Hematopoietic multipotent progenitor cell treated with erythropoietin and hydrocortisone succinate and interleukin-3 and kit ligand, for 17 days (in vitro differentiated cells): ENCODE measurements at regions not wholly inside any gene's neighbourhood (a gene's known extent, or its start where the extent isn't known, plus 50 kb on each side); places are given as distances from the start of the nearest gene placed in this dataset.
A peak's percentile ranks its signal among the peaks of the same experiment; 100 is the strongest.
"Not testable (repeated sequence)": the region's sequence is repeated elsewhere in the genome, so short reads cannot be mapped to it uniquely, and the experiment has no call there.

Experiments
- DNase-seq: peaks from one replicate; pipeline ENCODE4 v3.0.0-alpha.2; 2015; ENCODE audit warnings: low spot score

DNA sequence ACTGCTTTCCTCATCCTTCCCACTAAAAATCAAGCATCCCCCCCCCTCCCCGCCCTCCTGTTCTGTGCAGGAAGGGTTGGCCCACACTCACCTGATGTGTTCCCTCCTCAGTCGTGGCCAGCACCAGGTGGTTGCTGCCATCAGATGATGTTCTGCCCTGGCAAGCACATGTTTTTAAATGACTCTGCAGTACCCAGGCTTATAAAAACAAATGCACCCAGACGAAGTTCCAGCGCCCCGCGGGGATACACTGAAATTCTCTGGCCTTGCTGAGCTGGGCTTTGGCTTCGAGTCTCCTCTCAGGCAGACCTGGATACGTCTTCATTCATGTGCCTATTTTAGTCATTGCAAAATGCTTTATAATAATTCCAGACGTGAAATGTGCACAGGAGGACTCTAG, 316.3 kb downstream of the DLEU7 start:
- peak; percentile 23 for DNase-seq

DNA sequence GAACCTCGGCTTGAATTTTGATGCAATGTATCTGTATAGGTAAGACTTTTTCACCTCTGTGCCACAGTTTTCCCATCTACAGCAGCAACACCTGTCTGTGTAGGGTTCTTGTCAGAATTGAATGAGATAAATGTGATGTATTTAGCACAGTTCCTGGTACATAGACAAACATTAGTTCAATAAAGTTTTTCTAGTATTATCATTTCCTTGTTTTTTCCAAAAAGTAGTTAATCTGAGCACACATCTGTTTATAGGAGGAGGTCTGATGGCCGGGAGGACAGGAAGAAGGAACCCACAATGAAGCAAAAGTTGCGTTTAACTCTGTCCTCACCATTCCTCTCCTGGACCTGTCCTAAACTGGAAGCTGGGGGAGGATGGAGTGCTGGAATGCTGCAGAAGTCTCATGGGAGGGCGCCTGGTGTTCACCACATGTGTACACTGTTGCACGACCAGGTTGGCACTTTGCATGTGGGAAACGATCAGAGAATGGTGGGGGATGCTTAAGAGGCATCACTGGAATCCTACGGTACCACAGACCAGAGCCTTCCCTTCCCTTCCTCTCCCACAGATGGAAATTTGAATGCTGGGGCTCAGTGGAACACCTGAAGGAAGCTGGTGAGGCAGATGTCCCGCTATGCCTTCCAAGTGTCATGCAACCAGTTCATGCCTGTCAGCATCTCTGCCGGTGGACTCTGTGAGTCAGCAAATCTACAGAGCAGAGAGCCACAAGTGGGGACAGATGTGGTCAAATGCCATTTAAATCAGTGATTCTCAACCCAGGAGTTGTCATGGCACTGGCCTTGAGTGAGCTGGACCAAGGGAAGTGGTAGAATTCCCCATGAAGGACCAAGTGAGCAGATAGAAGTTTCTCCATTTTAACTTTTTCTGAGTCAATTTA, 315.6 kb downstream of the DLEU7 start:
- DNase-seq: peak; percentile 45

DNA sequence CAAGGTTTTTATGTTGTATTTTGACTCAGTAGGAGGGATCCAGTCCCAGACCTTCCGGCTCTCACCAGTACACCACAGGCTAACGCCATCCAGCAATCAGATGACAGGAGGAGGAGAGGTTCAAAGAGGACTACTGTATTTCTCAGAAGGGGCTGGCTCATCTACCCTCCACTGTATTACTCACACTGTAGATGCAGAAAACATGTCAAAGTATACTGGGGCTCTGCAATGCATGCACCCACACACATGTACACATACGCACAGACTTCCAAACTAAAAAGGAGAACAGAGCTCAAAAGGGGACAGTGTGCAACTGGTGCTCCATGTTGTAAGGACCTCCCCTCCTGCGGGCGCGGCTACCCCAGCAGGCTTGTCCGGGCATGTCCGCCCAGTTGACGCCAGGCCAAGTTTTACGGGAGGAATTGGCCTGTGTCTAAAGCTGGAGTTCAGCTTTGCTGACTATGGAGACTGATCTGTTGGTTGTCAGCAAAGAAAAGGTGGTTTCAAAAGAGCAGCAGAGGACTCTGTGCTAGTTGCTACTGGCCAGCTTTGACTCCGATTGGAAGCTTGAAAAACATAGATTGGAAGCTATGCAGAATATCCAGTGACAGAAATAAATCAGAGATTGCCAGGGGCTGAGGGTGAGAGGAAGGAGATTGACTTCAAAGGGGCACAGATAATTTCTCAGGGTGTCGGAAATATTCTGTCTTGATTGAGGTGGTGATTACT, 314.2 kb downstream of the DLEU7 start:
- peak; percentile 53 for DNase-seq

DNA sequence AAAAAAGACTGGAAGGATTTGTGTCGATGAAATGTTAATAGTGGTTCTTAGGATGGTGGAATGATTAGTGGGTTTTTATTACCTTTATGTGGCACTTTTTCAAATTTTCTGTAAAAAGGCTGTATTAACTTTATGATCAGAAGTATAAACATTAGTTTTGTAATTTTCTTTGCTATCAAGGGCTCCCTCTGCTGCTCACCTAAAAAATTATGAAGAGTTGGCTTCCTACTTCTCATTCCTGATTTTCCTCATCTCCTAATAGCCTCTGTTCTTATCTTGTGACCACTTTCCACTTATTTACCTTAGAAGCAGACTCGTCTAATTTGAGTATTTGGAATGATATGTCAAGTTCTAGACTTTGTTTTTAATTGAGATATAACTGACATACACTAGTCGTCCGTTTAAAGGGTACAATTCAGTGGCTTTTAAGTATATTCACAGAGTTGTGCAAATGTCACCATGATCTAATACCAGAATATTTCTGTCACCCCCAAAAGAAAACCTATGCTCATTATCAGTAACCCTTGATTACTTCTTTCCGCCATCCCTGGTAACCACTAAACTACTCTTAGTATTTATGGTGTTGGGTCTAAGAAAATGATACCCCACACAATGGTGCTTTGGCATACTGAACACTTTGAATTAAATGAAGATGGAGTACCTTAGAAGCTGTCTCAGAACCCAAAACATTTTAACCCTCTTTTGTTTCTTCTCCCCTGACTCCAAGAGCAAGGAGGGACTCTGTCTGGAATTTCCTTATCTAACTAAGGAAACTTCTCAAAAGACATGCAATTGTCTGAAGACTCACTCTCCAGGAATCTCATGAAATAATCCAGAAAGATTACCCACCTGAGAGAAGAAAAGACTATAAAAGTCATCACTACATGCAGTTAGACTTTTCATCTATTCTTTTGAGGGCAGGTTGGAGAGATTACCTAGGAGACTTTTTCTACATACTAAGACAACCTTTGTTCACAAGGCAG, 311.3 kb downstream of the DLEU7 start:
- DNase-seq: no peak

DNA sequence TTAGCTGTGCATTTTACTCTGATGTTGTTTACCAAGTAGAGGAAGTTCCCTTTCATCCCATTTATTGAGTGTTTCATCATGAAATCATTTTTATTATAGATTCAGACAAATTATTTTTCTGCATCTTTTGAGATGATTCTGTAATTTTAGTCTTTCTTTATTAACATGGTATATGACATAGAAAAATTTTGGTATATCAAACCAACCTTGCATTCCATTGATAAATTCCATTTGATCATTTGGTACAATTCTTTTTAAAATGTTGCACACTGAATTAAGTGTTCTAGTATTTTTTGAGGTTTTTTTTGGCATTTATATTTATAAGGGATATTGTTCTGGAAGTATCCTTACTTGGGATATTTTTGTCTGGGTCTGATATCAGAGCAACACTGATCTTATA, 308.4 kb downstream of the DLEU7 start:
- DNase-seq: no peak

DNA sequence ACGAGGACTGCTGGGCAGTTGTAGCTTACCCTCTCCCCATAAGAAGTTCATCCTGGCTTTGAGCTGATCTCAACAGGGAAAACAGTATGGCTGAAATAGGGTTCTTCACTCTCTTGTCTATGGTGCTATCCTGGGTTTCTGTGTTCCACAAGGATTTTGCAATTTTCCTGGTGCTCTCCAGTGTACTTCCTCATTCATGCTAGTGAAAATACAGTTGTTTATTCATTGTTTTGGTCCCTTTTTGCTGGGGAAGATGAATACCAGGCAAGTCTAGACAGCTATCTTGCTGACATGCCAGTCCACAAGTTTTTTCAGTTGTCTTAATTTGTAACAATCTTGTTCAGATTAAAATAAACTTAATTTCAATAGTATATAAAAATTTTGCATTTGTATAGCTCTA, 306.5 kb downstream of the DLEU7 start:
- no peak for DNase-seq

DNA sequence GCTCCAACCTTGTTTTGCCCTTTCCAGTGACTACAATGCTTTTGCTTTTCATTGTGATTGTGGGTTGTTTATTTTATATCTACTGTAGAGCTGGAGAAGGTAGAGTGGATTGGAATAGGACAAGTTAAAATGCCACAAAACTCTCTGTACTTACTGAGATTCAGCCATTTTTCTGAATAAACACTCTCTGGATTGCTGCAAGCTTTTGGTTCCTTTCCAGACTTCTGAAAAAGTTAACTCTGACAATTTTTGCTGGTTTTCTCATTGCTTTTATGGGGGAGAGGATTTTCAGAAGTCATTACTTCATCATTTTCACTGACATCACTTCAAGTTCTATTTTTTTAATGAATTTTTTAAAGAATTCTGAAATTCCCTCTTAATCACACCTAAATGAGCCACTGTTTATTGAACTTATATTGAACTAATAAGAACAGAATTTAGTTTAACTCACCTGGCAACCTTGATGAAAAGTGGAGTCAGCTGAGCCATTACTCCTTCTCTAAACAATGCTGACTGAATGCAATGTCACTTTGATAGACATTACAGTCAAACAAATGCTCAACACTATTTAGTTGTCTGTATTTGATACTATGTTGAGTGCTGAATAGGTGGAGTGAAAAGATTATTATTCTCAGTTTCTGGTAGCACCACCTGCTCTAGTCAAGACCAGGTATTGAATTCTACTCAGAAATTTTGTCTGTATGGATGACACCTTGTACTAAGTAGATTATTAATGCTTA, 303.5 kb downstream of the DLEU7 start:
- DNase-seq: no peak

DNA sequence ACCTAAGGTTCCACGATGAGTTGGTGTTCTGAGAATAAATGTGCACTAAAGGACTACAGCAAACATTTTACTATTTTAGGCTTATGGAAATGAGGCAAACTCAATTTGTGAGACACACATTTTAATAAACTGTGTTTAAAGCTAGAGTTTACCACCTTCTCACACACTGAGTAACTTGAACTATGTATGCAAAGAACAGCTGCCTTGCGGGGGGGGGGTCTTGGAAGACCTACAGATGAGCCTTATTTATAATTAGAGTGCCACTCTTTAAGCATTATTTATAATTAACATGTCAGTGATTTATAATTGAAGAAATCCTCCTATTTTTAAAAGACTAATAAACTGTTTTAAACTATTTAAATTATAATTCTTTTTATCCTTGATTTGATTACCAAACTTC, 300.4 kb downstream of the DLEU7 start:
- no peak for DNase-seq

DNA sequence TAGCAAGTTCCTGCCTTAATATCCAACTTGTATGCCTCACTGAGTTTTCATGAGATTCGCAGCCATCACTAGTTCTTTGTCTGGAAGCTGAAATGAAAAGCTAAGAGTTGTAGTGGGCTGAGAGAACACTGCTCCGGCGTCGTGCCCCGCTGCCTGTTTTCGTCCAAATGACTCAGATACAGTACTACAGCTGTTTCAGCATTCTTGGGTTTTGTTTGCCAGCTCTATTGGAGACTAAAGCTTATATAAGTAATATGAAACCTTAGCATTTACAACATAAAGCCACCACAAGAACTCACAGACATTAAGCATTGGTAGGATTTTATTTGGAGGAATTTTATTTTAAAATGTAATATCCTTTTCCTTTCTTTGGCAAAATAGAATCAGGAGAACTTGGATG, 299.7 kb downstream of the DLEU7 start:
- no peak for DNase-seq

DNA sequence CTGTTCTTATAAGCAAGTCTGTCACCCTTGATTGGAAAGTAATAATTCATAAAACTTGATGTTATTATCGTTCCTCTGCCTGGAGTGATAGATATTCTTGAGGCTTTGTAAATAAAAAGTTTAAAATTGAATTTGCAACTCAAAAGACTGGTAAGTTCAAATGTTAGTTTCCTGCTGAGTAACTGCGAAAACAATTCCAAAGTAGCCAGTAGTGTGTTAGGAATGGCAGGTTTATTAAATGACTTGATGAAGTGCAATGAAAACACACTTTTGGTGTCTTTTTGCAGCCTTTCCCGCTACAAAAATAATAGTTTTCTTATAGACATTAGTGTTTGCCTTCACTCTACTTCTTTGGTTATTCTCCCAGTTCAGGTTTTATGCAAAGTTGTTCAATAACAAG, 299.3 kb downstream of the DLEU7 start:
- DNase-seq: no peak

DNA sequence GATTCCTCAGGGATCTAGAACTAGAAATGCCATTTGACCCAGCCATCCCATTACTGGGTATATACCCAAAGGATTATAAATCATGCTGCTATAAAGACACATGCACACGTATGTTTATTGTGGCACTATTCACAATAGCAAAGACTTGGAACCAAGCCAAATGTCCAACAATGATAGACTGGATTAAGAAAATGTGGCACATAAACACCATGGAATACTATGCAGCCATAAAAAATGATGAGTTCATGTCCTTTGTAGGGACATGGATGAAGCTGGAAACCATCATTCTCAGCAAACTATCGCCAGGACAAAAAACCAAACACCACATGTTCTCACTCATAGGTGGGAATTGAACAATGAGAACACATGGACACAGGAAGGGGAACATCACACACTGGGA, 296.3 kb downstream of the DLEU7 start:
- DNase-seq: not testable (repeated sequence)

DNA sequence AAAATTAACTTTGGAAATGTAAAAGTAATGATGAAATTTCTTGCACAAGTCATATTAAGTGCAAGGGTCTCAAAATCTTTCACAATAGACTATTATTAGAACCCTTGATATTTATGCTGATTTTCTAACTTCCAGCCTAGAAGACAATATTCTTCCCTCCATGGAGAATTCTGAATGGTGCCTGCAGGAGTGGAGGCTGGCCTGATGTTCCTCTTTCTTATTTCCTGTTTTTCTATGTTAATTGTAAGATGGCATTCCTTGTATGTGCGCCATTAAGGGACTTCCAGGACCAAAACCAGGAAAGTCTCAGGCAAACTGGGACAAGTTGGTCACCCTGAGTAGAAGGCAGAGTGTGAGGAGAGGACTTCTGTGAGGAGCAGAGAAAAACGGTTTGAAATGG, 294.9 kb downstream of the DLEU7 start:
- DNase-seq: no peak

DNA sequence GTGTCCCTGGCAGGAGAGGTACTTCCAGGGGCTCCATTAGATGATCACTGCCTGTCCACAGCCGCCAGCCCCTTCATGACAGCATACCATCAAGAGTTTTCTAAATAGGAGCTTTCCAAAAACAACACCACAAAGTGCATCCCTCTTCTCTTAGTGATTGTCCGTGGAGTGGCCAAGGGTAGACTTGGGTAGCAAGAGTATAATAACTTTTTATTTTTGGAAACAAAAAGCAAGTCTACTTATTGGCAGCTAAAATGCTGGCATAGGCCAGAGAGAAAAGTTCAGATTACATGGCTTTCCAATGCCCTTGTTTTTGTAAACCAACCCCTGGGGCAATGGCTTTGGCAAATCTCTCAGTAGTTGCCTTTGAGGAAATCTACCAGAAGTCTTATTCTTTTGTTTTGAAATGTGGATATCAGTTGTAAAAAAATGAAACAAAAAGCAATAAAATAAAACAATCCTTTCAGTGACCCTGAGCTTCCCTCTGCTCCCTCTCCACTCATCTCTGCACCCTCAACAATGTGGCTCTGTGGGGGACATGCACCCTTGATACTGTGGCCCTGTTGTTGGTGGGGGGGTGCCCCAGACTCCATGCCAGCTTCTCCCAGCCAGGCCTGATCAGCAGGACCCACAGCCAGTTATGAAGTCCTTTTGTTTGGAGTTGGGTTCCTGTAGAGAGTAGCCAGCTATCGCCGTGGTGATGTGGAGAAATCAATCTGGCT, 294.1 kb downstream of the DLEU7 start:
- DNase-seq: no peak

DNA sequence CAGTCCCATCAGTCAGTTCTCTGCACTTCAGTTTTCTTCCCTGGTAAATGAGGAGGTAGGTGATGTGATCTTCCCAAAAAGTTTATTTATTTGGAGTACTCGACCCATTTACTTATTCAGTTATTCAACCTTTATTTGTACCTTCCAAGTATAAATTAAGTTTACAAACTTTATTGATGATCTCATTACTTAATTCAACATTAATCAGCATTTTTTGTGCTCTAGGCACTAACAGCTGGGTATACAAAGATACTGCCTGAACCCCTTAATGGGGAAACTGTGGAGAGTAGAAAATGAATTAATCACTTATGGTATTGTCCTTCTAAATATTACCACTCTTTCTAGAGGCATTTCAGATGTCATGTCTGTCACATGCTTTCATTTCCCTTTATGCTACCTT, 293.3 kb downstream of the DLEU7 start:
- DNase-seq: no peak

DNA sequence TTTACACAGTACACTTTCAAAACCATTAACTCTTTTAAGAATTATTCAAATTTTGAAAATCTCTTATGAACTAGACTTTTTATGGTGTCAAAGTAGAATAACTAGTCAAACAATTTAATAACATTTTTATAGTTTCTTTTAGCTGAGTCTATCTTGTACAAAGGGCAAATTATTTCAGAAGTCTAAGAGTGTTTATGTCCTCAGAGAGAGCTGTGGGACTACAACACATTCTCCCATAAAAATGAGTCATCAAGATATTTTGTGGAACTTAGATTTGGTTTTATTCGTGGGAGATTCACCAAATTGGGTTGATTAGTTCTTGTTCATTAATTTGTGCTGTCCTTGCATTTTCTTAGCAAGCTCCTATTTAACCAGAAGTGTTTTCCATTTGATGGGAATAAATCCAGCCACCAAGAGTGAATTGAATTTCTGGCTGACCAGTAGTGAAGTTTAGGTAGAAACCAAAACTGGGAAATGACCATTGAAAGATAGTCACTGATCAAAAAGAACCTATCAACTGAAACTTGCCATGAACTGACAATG, 291.0 kb downstream of the DLEU7 start:
- DNase-seq: no peak

DNA sequence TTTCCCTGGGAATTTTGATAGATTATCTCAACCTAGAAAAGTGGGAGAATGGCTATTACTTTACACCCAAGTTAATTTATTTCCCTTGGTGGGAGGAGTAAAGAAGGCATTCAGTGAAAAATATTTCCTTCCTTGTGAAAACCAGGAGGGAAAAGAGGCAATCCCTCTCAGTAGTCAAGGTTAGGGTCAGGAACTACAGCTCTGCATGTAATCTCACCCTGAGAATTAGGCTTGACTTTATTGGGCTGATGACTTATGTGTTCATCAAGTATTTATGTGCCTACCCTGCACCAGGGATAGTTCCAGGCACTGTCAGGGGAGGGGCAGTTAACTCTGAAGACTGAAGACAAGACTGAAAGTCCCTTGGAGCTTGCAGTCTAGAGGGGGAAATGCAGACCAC, 281.8 kb downstream of the DLEU7 start:
- no peak for DNase-seq

DNA sequence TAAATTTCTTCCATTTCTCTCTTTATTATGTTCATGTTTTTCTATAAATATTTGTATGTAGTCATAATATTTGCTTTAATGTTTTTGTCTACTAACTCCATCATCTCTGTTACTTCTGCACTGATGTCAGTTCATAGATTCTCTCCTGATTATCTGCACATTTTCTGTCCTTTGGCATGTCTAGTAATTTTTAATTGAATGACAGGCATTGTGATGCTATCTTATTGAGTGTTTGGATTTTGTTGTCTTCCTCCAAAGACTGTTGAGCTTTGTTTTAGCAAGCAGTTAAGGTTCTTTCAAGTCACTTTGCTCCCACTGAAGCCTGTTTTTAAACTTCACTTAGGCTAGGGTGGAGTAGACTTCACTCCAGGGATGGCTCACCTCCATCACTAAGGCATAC, 276.8 kb downstream of the DLEU7 start:
- no peak for DNase-seq

DNA sequence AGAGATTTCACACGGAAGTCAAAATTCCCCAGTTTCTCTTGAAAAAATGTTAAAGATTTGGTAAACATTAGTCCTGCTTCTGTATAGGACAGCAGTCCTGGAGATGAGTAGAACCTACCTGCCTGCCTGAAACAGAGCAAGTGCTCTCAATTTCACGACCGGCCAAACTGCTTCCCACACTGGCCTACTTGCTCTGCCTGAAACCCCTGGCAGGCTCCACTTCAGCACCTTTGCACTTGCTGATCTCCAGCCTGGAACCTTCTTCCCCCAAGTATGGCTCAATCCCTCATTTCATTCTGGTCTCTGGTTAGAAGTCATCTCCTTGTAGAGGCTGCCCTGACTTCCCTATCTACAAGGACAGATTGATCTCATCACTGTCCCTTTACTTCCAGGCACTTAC, 271.4 kb downstream of the DLEU7 start:
- no peak for DNase-seq

DNA sequence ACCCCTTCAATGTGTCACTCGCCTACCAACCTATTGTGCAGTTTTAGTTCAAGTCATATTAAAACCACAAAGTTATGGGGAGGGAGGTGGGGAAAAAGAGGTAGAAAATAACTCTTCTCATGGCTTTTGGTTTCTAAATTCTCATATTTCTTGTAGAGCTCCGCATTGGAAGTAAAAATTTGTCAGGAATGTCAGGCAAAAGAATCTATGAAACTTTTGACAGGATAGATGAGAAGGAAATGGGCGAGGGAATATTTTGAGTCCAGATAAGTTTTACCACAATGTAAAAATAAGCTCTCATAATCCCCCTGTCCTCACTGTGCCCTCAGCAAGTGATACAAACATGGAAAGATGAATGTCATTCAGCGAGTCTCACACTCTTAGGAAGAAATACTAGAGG, 270.4 kb downstream of the DLEU7 start:
- DNase-seq: no peak

DNA sequence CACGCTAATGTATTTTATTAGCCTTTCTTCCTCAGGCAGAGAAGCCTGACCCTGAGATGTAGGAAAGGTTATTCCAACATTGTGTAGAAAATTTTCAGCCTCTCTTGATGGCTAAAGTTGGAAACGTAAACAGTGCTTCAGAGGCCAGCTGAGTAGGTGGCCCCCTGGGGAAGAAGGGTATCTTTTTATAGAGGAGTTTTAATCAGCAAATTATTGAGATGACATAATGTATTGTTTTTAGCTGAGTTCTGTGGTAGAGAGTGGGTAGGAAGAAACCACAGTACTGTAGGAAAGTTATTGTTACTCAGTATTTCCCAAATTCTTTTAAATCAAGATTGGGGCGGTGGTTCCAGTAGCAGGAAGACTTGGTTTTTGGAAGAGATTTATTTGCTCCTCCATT, 268.8 kb downstream of the DLEU7 start:
- DNase-seq: no peak

DNA sequence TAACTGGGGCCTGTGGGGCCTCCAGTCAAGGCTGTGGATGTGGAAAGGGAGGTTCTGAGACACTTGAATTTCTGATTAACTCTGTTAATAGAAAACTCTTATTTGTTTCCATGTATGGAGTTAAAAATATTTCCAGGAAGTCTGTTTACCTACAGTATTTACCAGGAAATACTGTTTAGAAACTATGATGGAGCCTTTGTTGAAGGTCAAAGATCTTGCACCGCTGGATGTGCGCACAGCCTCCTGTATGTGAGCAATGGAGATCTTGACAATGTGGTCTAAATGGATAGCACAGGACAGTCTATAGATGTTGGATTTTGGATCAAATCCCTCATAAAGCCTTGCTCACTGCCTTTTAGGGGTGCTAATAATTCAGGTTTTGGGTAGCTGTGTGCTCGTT, 268.4 kb downstream of the DLEU7 start:
- no peak for DNase-seq
